Neuronal stem cell (in vitro differentiated cells): ENCODE measurements at regions not wholly inside any gene's neighbourhood (a gene's known extent, or its start where the extent isn't known, plus 50 kb on each side); places are given as distances from the start of the nearest gene placed in this dataset.
"Not testable (repeated sequence)": the region's sequence is repeated elsewhere in the genome, so short reads cannot be mapped to it uniquely, and the experiment has no call there.

Source experiments
- DNase-seq: peaks from one replicate; pipeline ENCODE4 v3.0.0-alpha.2; 2013; ENCODE audit warnings: low spot score
- H2AFZ ChIP-seq: one replicate; pipeline ENCODE4 v1.6.1; 2013; ENCODE audit warnings: mild to moderate bottlenecking, low read length, inconsistent platforms
- H2AK5ac ChIP-seq: 2 replicates; pipeline ENCODE4 v1.6.1; 2013; ENCODE audit warnings: low read depth, mild to moderate bottlenecking, inconsistent platforms, low read length, moderate library complexity, mixed read lengths
- H2BK120ac ChIP-seq: 2 replicates; pipeline ENCODE4 v1.6.1; 2013; ENCODE audit warnings: low read depth, mild to moderate bottlenecking, inconsistent platforms, low read length, moderate library complexity, mixed read lengths
- H2BK12ac ChIP-seq: one replicate; pipeline ENCODE4 v1.6.1; 2013; ENCODE audit warnings: low read length, inconsistent platforms
- H2BK15ac ChIP-seq: 2 replicates; pipeline ENCODE4 v1.6.1; 2013; ENCODE audit warnings: mild to moderate bottlenecking, low read length, inconsistent platforms, mixed read lengths
- H2BK5ac ChIP-seq: one replicate; pipeline ENCODE4 v1.6.1; 2013; ENCODE audit warnings: inconsistent platforms, mild to moderate bottlenecking, low read length, moderate library complexity
- H3K14ac ChIP-seq: one replicate; pipeline ENCODE4 v1.6.1; 2013; ENCODE audit warnings: low read length, inconsistent platforms
- H3K18ac ChIP-seq: 2 replicates; pipeline ENCODE4 v1.6.1; 2013; ENCODE audit warnings: low read length, inconsistent platforms
- H3K23ac ChIP-seq: 2 replicates; pipeline ENCODE4 v1.6.1; 2013; ENCODE audit warnings: low read depth, mild to moderate bottlenecking, mixed read lengths, low read length, inconsistent platforms; ENCODE audit not compliant: poor library complexity
- H3K27ac ChIP-seq: replicated peaks from 3 replicates; pipeline ENCODE4 v1.5.1; 2013; ENCODE audit warnings: low read length, inconsistent platforms
- H3K27me3 ChIP-seq, 3 experiments: 2 replicates each; pipeline ENCODE4 v1.6.1; 2013; ENCODE audit warnings: low read length in 3 of 3, mild to moderate bottlenecking in 2 of 3, inconsistent platforms in 1 of 3, low read depth in 1 of 3, mixed read lengths in 1 of 3, moderate library complexity in 1 of 3; ENCODE audit not compliant: control insufficient read depth in 3 of 3, insufficient read depth in 3 of 3
- H3K36me3 ChIP-seq, 2 donors: replicated peaks in 1 of 2; 2 replicates each; pipeline ENCODE4 v1.6.1; 2013; ENCODE audit warnings: low read length in 2 of 2; ENCODE audit not compliant: control insufficient read depth in 2 of 2, insufficient read depth in 2 of 2
- H3K4ac ChIP-seq: 2 replicates; pipeline ENCODE4 v1.6.1; 2013; ENCODE audit warnings: inconsistent platforms, mild to moderate bottlenecking, low read length, moderate library complexity
- H3K4me1 ChIP-seq, 2 donors: 1 replicate in 1 of 2; 2 replicates in 1 of 2; pipeline ENCODE4 v1.6.1; 2013; ENCODE audit warnings: low read length in 2 of 2, low read depth in 1 of 2; ENCODE audit not compliant: control insufficient read depth in 2 of 2, insufficient read depth in 1 of 2
- H3K4me2 ChIP-seq: one replicate; pipeline ENCODE4 v1.6.1; 2013; ENCODE audit warnings: mild to moderate bottlenecking, low read length, inconsistent platforms; ENCODE audit not compliant: insufficient read depth, poor library complexity, severe bottlenecking
- H3K4me3 ChIP-seq, 2 donors: 2 replicates each; pipeline ENCODE4 v1.5.1; 2013; ENCODE audit warnings: low read length in 2 of 2, mild to moderate bottlenecking in 2 of 2, inconsistent platforms in 1 of 2, moderate library complexity in 1 of 2
- H3K79me1 ChIP-seq: one replicate; pipeline ENCODE4 v1.6.1; 2013; ENCODE audit warnings: low read depth, mild to moderate bottlenecking, inconsistent platforms, low read length, moderate library complexity
- H3K9ac ChIP-seq: one replicate; pipeline ENCODE4 v1.6.1; 2013; ENCODE audit warnings: mild to moderate bottlenecking, low read depth, low read length, inconsistent platforms; ENCODE audit not compliant: poor library complexity
- H3K9me3 ChIP-seq, 2 donors: replicated peaks in 1 of 2; 2 replicates each; pipeline versions ENCODE3 to v1.6.1; 2013; ENCODE audit warnings: low read length in 2 of 2, mild to moderate bottlenecking in 2 of 2, inconsistent platforms in 1 of 2, low read depth in 1 of 2, mixed read lengths in 1 of 2, moderate library complexity in 1 of 2; ENCODE audit not compliant: control insufficient read depth in 2 of 2, insufficient read depth in 1 of 2
- H4K8ac ChIP-seq: one replicate; pipeline ENCODE4 v1.6.1; 2013; ENCODE audit warnings: low read depth, mild to moderate bottlenecking, inconsistent platforms, low read length, moderate library complexity
- H4K91ac ChIP-seq: one replicate; pipeline ENCODE4 v1.6.1; 2013; ENCODE audit warnings: low read length, low read depth, mild to moderate bottlenecking, inconsistent platforms; ENCODE audit not compliant: poor library complexity
- WGBS, 2 donors: extraction: QIAGEN DNeasy Blood & Tissue Kit; methylation state at CpG; one replicate each; pipeline ENCODE4 v1.1.7; 2013; ENCODE audit warnings: missing lambda C conversion rate in 2 of 2, mixed read lengths in 1 of 2; ENCODE audit not compliant: insufficient read length in 2 of 2, insufficient replicate concordance in 1 of 2; ENCODE audit errors: extremely low coverage in 2 of 2; 5-methylcytosine and 5-hydroxymethylcytosine counted together

GRCh38 chr20:30291686-30292085 lies 965.8 kb upstream of the DEFB115 start:
- not testable (repeated sequence) for H3K4me1 ChIP-seq, H3K27me3 ChIP-seq, H3K14ac ChIP-seq, H4K91ac ChIP-seq, H2BK15ac ChIP-seq, H3K9ac ChIP-seq, H3K4me3 ChIP-seq, H3K9me3 ChIP-seq, DNase-seq, H2AK5ac ChIP-seq, H2BK5ac ChIP-seq, H3K18ac ChIP-seq, H2AFZ ChIP-seq, H2BK120ac ChIP-seq, H3K4ac ChIP-seq, H3K4me2 ChIP-seq, H3K23ac ChIP-seq, H3K79me1 ChIP-seq, H3K27ac ChIP-seq, H2BK12ac ChIP-seq, H4K8ac ChIP-seq, H3K36me3 ChIP-seq
- WGBS, 2 donors = no CpG with 5 or more reads among the region's 32 CpGs

GRCh38 chr20:30295396-30295795 lies 962.1 kb upstream of the DEFB115 start:
- H2BK120ac ChIP-seq, H3K9me3 ChIP-seq, H4K91ac ChIP-seq, H3K14ac ChIP-seq, H3K18ac ChIP-seq, H3K27ac ChIP-seq, H2BK15ac ChIP-seq, H3K79me1 ChIP-seq, H3K9ac ChIP-seq, H3K4me3 ChIP-seq, H4K8ac ChIP-seq, H3K27me3 ChIP-seq, H3K23ac ChIP-seq, H2AK5ac ChIP-seq, H3K4me1 ChIP-seq, H3K4ac ChIP-seq, H2AFZ ChIP-seq, H3K4me2 ChIP-seq, DNase-seq, H2BK5ac ChIP-seq, H2BK12ac ChIP-seq, H3K36me3 ChIP-seq: not testable (repeated sequence)
- no CpG with 5 or more reads among the region's 1 CpG for WGBS, 2 donors

- not testable (repeated sequence) for H2AK5ac ChIP-seq, H3K4ac ChIP-seq, H3K14ac ChIP-seq, H2BK5ac ChIP-seq, H3K23ac ChIP-seq, H2BK120ac ChIP-seq, H2AFZ ChIP-seq, H3K79me1 ChIP-seq, H2BK15ac ChIP-seq, DNase-seq, H4K8ac ChIP-seq, H3K9me3 ChIP-seq, H3K18ac ChIP-seq, H3K4me1 ChIP-seq, H2BK12ac ChIP-seq, H3K9ac ChIP-seq, H3K27ac ChIP-seq, H3K4me3 ChIP-seq, H3K36me3 ChIP-seq, H3K4me2 ChIP-seq, H3K27me3 ChIP-seq, H4K91ac ChIP-seq
- WGBS, 2 donors = no CpG with 5 or more reads among the region's 9 CpGs
These were observed 961.5 kb upstream of the DEFB115 start for GRCh38 chr20:30295967-30296366.

GRCh38 chr20:30297878-30298595 lies 959.4 kb upstream of the DEFB115 start:
- not testable (repeated sequence) for H3K27ac ChIP-seq, H2BK120ac ChIP-seq, H3K9ac ChIP-seq, H2BK5ac ChIP-seq, H2AFZ ChIP-seq, H4K91ac ChIP-seq, H3K4me2 ChIP-seq, H4K8ac ChIP-seq, H2BK15ac ChIP-seq, H3K18ac ChIP-seq, H3K14ac ChIP-seq, H3K79me1 ChIP-seq, H3K4me1 ChIP-seq, H3K4ac ChIP-seq, H3K23ac ChIP-seq, DNase-seq, H3K9me3 ChIP-seq, H3K36me3 ChIP-seq, H2BK12ac ChIP-seq, H3K4me3 ChIP-seq, H3K27me3 ChIP-seq, H2AK5ac ChIP-seq
- no CpG with 5 or more reads among the region's 1 CpG for WGBS, 2 donors
